K562 (cell line): ENCODE measurements at regions not wholly inside any gene's neighbourhood (a gene's known extent, or its start where the extent isn't known, plus 50 kb on each side); places are given as distances from the start of the nearest gene placed in this dataset.

Experiments used
- ATAC-seq: fragments of 200-7000 bp; cut with Tn5 transposase; 3 replicates; pipeline ENCODE4 v1.9.1; 2020; ENCODE audit warnings: moderate library complexity
- BruUV-seq: library from RNA; stranded (reverse); fragments of 400-500 nt; replicated peaks from 2 replicates; lab custom pipeline; 2021; lab: Mats Ljungman, UMichigan
- CTCF ChIA-PET: fragments of 300-600 bp; formaldehyde crosslinking; extraction: SDS; loops from one replicate; lab custom pipeline; 2021; ENCODE audit warnings: low intra/inter-chr PET ratio; lab: Yijun Ruan, JAX
- POLR2A ChIA-PET: fragments of 300-600, 350-650 bp; sonication (Branson Sonifier 250); formaldehyde crosslinking; extraction: SDS; loops from one replicate; lab custom pipeline; 2021; ENCODE audit warnings: antibody characterized with exemption, inconsistent platforms; lab: Yijun Ruan, JAX
- DNase-seq, 4 experiments: peaks; one replicate each; pipeline versions ENCODE4 v3.0.0 to v3.0.0-alpha.2; 2011 to 2018; ENCODE audit warnings: low spot score in 3 of 4, mixed read lengths in 3 of 4; ENCODE audit errors: extremely low read depth in 1 of 4
- FAIRE-seq: peaks from 2 replicates; lab custom pipeline; 2011; peaks lifted over from hg19 to GRCh38; lab: Jason Lieb, UNC
- H2AFZ ChIP-seq: 2 replicates; pipeline ENCODE4 v1.6.0; 2011; ENCODE audit warnings: low read depth, low read length, control low read depth, inconsistent platforms
- H3K27ac ChIP-seq: fragments of 200-600 bp; 3 replicates; pipeline ENCODE4 v1.8.0; 2011; ENCODE audit warnings: low read depth, mild to moderate bottlenecking, control low read depth, inconsistent platforms, low read length, moderate library complexity, mixed read lengths; ENCODE audit errors: extremely low read depth
- H3K27me3 ChIP-seq, 2 experiments: fragments of 300-600 bp in 1 of 2; 2 replicates in 1 of 2; 3 replicates in 1 of 2; pipeline versions ENCODE4 v1.6.0 to v1.8.0; 2011; ENCODE audit warnings: inconsistent platforms in 2 of 2, low read length in 2 of 2, mild to moderate bottlenecking in 1 of 2, mixed read lengths in 1 of 2, moderate library complexity in 1 of 2; ENCODE audit not compliant: control insufficient read depth in 2 of 2, insufficient read depth in 2 of 2
- H3K36me3 ChIP-seq: fragments of 300-600 bp; 3 replicates; pipeline ENCODE4 v1.8.0; 2011; ENCODE audit warnings: mild to moderate bottlenecking, low read length, inconsistent platforms; ENCODE audit not compliant: control insufficient read depth, insufficient read depth
- H3K4me1 ChIP-seq, 2 experiments: fragments of 200-600 bp in 1 of 2; replicated peaks in 1 of 2; 2 replicates in 1 of 2; 3 replicates in 1 of 2; pipeline versions ENCODE4 v1.5.1 to v1.8.0; 2011; ENCODE audit warnings: inconsistent platforms in 2 of 2, low read length in 2 of 2, mild to moderate bottlenecking in 1 of 2, mixed read lengths in 1 of 2, moderate library complexity in 1 of 2; ENCODE audit not compliant: control insufficient read depth in 2 of 2, insufficient read depth in 2 of 2
- H3K4me2 ChIP-seq: 2 replicates; pipeline ENCODE4 v1.6.1; 2011; ENCODE audit warnings: low read length, control low read depth, inconsistent platforms, mixed read lengths; ENCODE audit not compliant: insufficient read depth
- H3K4me3 ChIP-seq: fragments of 200-600 bp; sonication (generic), shearing (Covaris generic); 2 replicates; pipeline ENCODE4 v1.5.1; 2016; ENCODE audit warnings: control low read depth, inconsistent platforms
- H3K79me2 ChIP-seq: fragments of 200-600 bp; 3 replicates; pipeline ENCODE4 v1.8.0; 2011; ENCODE audit warnings: low read length, inconsistent platforms; ENCODE audit not compliant: control insufficient read depth, insufficient read depth
- H3K9ac ChIP-seq, 2 experiments: 2 replicates each; pipeline versions ENCODE4 v1.6.0 to v1.6.1; 2011; ENCODE audit warnings: low read depth in 2 of 2, low read length in 2 of 2, control low read depth in 1 of 2, inconsistent platforms in 1 of 2, mild to moderate bottlenecking in 1 of 2, mixed read lengths in 1 of 2; ENCODE audit not compliant: insufficient read depth in 1 of 2
- H3K9me1 ChIP-seq: one replicate; pipeline ENCODE4 v1.6.0; 2011; ENCODE audit warnings: inconsistent platforms, mild to moderate bottlenecking, low read length, moderate library complexity; ENCODE audit not compliant: control insufficient read depth, insufficient read depth
- H3K9me3 ChIP-seq: replicated peaks from 2 replicates; pipeline ENCODE4 v1.5.1; 2011; ENCODE audit warnings: low read depth, low read length, inconsistent platforms; ENCODE audit not compliant: control insufficient read depth, insufficient read depth
- H4K20me1 ChIP-seq: replicated peaks from 2 replicates; pipeline ENCODE4 v1.6.1; 2011; ENCODE audit warnings: low read length, inconsistent platforms, mixed read lengths; ENCODE audit not compliant: control insufficient read depth, insufficient read depth
- ATF1 ChIP-seq, 2 experiments: fragments of 450-650 bp in 1 of 2; IDR thresholded peaks; 2 replicates each; pipeline ENCODE4 v1.6.1; 2016; ENCODE audit warnings: missing compliant biosample characterization in 1 of 2, missing genetic modification characterization in 1 of 2
- ATF6 ChIP-seq: sonication (generic); formaldehyde crosslinking; IDR thresholded peaks from 2 replicates; pipeline ENCODE4 v1.4.0; 2020; ENCODE audit warnings: mild to moderate bottlenecking, missing genetic modification reagents
- BRF2 ChIP-seq: IDR thresholded peaks from 3 replicates; pipeline ENCODE4 v1.6.1; 2011; ENCODE audit warnings: borderline replicate concordance, mild to moderate bottlenecking; ENCODE audit not compliant: insufficient read length, insufficient read depth
- GTF2E2 ChIP-seq: fragments of 200-800 bp; sonication (Bioruptor generic); IDR thresholded peaks from 2 replicates; pipeline ENCODE4 v1.6.1; 2016; ENCODE audit warnings: missing genetic modification characterization, missing compliant biosample characterization
- HDGF ChIP-seq: fragments of 450-650 bp; IDR thresholded peaks from 2 replicates; pipeline ENCODE4 v1.6.1; 2016
- POLR2AphosphoS2 ChIP-seq: IDR thresholded peaks from 2 replicates; pipeline ENCODE4 v1.6.1; 2012; ENCODE audit warnings: low read length, improper control_type of control experiment
- POLR2AphosphoS5 ChIP-seq: IDR thresholded peaks from 2 replicates; pipeline ENCODE4 v1.6.1; 2011; ENCODE audit warnings: mild to moderate bottlenecking, low read depth, low read length, moderate library complexity; ENCODE audit not compliant: control insufficient read depth, insufficient read depth
- RFX1 ChIP-seq: fragments of 450-650 bp; IDR thresholded peaks from 2 replicates; pipeline ENCODE4 v1.6.1; 2016; ENCODE audit warnings: mild to moderate bottlenecking, moderate library complexity
- SIX5 ChIP-seq, 2 experiments: IDR thresholded peaks; 2 replicates each; pipeline ENCODE4 v1.6.1; 2011; ENCODE audit warnings: low read length in 2 of 2, borderline replicate concordance in 1 of 2, low read depth in 1 of 2, mild to moderate bottlenecking in 1 of 2, moderate library complexity in 1 of 2; ENCODE audit not compliant: insufficient read depth in 1 of 2
- TCF3 ChIP-seq: sonication (generic); formaldehyde crosslinking; IDR thresholded peaks from 2 replicates; pipeline ENCODE4 v1.4.0; 2020; ENCODE audit warnings: mild to moderate bottlenecking, missing genetic modification reagents
- ZNF134 ChIP-seq: fragments of 250-450 bp; sonication (Bioruptor Pico); conservative IDR thresholded peaks from 2 replicates; pipeline ENCODE4 v1.4.0; 2020
- ZNF239 ChIP-seq: fragments of 250-450 bp; sonication (Bioruptor Pico); IDR thresholded peaks from 2 replicates; pipeline ENCODE4 v1.4.0; 2020; ENCODE audit warnings: mild to moderate bottlenecking
- ZNF354B ChIP-seq: fragments of 250-450 bp; sonication (Bioruptor Pico); IDR thresholded peaks from 2 replicates; pipeline ENCODE4 v1.4.0; 2020
- ZNF57 ChIP-seq: fragments of 450-650 bp; formaldehyde crosslinking; IDR thresholded peaks from 2 replicates; pipeline ENCODE4 v1.4.0; 2020; ENCODE audit warnings: mild to moderate bottlenecking, moderate library complexity
- WGBS: fragments of 100-300 bp; shearing (Covaris generic); methylation state at CpG from one replicate; pipeline ENCODE4 v1.1.6; 2016; ENCODE audit warnings: low coverage, mixed read lengths; ENCODE audit not compliant: insufficient coverage; ENCODE audit errors: missing lambda C conversion rate; 5-methylcytosine and 5-hydroxymethylcytosine counted together
- in situ Hi-C: fragments of 300-500 bp; cut with MboI; formaldehyde crosslinking; loops from 4 replicates; pipeline ENCODE4 v1.15.0; 2018; ENCODE audit warnings: inconsistent platforms, mixed read lengths
- intact Hi-C: fragments of 100-400 bp; cut with micrococcal nuclease; formaldehyde crosslinking; loops from 2 replicates; pipeline ENCODE4 v1.14.2; 2022

- Histone ChIP-seq H3K9me1 (no peaks in the 10 kb centered on the region), H3K4me3 (no peak overlapping the region), H4K20me1 (no peaks in the 10 kb centered on the region), H3K79me2 (no peaks in the 10 kb centered on the region), H3K4me2 (no peak overlapping the region), H3K27me3 (no peaks in the 10 kb centered on the region), H3K36me3 (no peaks in the 10 kb centered on the region), H3K4me1 (no peaks in the 10 kb centered on the region), H2AFZ (no peak overlapping the region), H3K9me3 (no peaks in the 10 kb centered on the region), H3K27ac (no peak overlapping the region), H3K9ac (no peak overlapping the region)
- FAIRE-seq = no peak
- in situ Hi-C loops = no loop called here
- intact Hi-C loops = no loop called here
- BruUV-seq = no TSS peak
- WGBS = 0% methylated on average over 2 of the region's 2 CpGs
- no peak for TF ChIP-seq ATF1 (CRISPR knock-in tag; IDR thresholded peaks at IDR 0.05)
- no peak for TF ChIP-seq ATF1 (tag; IDR thresholded peaks at IDR 0.05)
- no peak for TF ChIP-seq BRF2
- TF ChIP-seq TCF3 (CRISPR knock-in tag) = peak; percentile 51
- POLR2A ChIA-PET = no interaction called here
- CTCF ChIA-PET = no interaction called here
- no peak for ATAC-seq
- DNase-seq = no peak
Observed at GRCh38 chr13:82010780-82011179, 1669.9 kb upstream of the SPRY2 start.

- ATAC-seq (no peak), FAIRE-seq (no peak), DNase-seq (no peak)
- no peaks in the 10 kb centered on the region for H3K9me1 ChIP-seq
- H3K4me2 ChIP-seq = no peak overlapping the region
- no peaks in the 10 kb centered on the region for H3K79me2 ChIP-seq
- POLR2A ChIA-PET = no interaction called here
- no TSS peak for BruUV-seq
- intact Hi-C loops (no loop called here), in situ Hi-C loops (no loop called here)
- no peaks in the 10 kb centered on the region for H3K36me3 ChIP-seq
- no peak overlapping the region for H2AFZ ChIP-seq
- CTCF ChIA-PET = no interaction called here
- H3K27me3 ChIP-seq = no peaks in the 10 kb centered on the region
- WGBS = 0% methylated on average over 1 of the region's 3 CpGs
- no peaks in the 10 kb centered on the region for H4K20me1 ChIP-seq
- no peak overlapping the region for H3K27ac ChIP-seq
- H3K4me3 ChIP-seq = no peak overlapping the region
- no peaks in the 10 kb centered on the region; the same call in 1 of the 2 replicates for H3K9me3 ChIP-seq
- H3K4me1 ChIP-seq = no peaks in the 10 kb centered on the region
- no peak overlapping the region for H3K9ac ChIP-seq
- TF ChIP-seq ZNF134 (CRISPR knock-in tag) = no peak
- no peak for TF ChIP-seq POLR2AphosphoS2
- TF ChIP-seq POLR2AphosphoS5 = no peak
- TF ChIP-seq SIX5 (IDR thresholded peaks at IDR 0.05; ENCODE audit: borderline replicate concordance in 1 of 2, insufficient read depth in 1 of 2, low read depth in 1 of 2, low read length in 2 of 2) = no peak
- TF ChIP-seq GTF2E2 (tag) = no peak
- TF ChIP-seq ZNF239 = no peak
- no peak for TF ChIP-seq ZNF354B (CRISPR knock-in tag)
- no peak for TF ChIP-seq ATF6 (CRISPR knock-in tag)
- TF ChIP-seq ZNF57 (CRISPR knock-in tag) = no peak
- TF ChIP-seq HDGF = no peak
- TF ChIP-seq RFX1 = no peak
Observed at GRCh38 chr13:82002710-82003109, 1661.8 kb upstream of the SPRY2 start.
